Stimulated activated CD4-positive, alpha-beta T cell treated with anti-CD3 and anti-CD28 coated beads, Interleukin-12 subunit alpha, Interleukin-12 subunit beta, amount 100 ng/mL, for 48 hours (primary cell): ENCODE measurements at regions not wholly inside any gene's neighbourhood (a gene's known extent, or its start where the extent isn't known, plus 50 kb on each side); places are given as distances from the start of the nearest gene placed in this dataset.

Source experiments
- DNase-seq, 3 donors: peaks; one replicate each; pipeline ENCODE4 v3.0.0-alpha.2; 2020; ENCODE audit warnings: low read depth in 2 of 3, low spot score in 1 of 3

DNA sequence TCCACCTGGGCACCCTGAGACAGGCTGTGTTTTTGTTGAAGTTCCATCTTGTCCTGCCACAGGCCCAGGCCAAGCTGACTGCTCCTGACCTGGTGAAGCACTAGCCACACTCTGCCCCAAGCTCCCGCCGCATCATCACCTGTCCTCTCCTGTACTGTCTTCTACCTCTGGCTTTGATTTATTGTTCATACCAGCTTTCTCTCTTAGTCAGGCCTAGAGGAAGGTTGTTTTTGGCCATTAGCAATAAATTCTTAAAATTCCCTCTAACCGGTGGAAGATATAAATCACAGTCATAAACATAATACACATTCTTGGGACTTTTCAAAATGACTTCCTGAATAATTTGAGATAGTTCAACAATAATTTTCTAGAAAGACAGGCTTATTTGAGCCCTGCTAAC is 169.4 kb downstream of the DAD1 start:
- no peak for DNase-seq

DNA sequence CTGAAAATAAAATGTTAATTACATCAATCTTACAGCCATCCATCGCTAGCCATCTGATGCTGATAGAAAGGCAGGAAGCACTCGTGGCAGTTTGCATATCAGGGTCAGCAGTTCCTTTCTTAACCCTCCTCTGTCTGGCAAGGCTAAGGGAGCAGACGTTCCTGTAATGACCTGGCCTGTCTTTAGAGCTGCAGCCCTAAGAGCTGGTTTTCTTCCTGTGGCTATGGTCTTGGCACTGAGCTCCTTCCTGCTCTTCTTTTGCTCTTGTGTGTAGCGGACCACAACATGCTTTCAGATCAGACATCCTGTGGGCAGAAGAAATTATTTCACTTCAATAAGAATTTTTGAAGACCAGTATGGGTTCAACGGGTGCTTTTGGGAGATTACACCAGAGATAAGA is 170.4 kb downstream of the DAD1 start:
- no peak for DNase-seq

DNA sequence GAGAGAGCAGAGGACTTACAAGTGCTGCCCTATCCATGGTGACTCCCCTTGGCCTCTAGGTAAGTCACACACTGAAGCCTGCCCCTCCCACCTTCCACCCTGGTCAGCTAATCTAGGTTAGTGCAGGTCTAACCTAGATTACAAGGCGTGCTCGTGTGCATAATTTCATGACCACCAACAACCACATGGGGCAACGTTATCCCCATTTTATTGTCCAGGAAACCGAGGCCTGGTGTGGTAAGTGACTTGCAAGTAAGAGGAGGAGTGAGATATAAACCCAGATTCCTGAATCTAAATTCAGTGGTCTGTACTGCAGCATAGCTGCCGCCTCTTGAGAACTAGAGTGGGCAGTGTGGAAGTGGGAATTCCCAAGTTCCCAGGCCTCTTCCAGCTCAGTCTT is 171.1 kb downstream of the DAD1 start:
- no peak for DNase-seq

DNA sequence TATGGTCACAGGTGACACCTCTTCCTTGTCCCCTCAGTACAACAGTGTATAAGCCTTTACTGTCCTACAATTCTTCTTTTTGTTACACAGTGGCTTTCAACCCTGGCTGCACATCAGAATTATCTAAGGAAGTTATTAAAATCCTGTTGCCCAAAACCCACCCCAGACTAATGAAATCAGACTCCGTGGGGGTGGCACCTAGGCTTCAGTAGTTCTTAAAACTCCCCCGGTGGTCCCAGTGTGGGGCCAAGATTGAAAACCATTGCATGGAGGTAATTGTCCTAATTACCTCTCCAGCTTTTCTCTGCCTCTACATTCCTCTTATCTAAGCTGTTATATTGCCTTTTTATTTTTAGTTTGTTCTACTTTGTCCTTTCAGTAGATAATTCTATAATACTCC is 172.8 kb downstream of the DAD1 start:
- no peak for DNase-seq

DNA sequence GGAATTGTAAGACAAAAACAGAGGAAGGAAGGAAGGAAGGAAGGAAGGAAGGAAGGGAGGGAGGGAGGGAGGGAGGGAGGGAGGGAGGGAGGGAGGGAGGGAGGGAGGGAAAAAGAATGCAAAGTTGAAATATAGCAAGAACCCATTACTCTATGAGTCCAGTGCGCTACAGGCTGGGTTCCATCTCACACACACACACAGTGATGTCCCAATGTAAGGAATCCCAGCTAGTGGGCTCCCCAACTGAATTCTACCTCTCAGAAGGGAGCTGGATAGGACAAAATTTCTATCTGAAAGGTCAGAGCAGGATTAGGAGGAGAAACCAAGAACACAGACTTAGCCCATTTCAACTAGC is 173.4 kb downstream of the DAD1 start:
- DNase-seq = no peak

DNA sequence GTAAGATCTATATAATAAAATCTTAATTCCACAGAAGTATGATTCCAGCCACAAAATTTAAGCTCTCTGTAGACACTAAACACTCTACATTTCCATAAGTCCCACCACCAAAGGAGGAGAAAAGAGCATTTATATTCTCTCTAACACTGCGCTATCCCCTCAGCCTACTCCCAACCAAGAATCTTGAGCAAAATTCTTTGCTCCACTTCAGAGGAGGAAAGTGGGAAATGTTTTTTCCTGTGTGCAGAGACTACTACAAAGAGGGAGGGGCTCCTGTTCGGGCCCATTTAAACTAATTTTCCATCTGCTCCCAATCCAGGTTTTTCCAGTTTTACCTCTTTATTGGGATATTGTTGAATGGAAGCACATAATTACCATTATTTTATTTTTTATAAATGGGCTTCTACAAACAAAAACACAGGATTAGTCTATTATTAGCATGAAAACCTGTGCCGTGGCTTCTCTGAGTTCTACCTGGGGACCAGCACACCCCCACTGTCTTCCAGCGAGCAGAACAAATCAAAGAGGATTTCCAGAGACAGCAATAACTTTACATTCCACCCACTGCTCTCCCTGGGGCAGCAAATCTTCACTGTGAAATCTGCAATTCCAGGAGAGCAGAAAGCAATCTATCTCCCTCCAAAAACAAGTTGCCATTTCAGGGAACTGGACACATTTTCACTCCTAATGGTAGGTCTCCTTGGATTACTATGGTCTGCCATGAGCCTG is 174.0 kb downstream of the DAD1 start:
- no peak for DNase-seq

DNA sequence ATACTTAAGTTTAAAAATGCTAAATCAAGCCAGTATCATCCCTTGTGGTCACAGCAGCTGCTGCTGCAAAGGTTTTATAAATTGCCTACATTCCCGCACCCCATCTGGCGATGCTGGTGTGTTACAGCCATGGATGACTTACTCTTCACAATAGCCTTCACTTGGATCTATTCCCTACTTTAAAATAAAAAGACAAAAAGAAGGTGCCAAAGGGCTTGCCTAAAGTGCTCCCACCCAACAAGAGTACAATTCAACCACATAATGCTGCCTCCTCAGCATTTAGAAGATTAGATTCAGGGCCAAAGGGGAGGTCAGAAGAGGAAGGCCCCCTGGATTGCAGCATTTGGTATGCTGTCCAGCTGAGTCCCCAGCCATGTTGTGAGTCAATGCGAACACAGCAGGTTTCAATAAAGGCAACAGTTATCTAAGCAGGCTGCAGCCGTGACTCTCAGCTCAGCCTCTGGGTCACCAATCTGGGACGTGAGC is 176.1 kb downstream of the DAD1 start:
- DNase-seq = no peak

DNA sequence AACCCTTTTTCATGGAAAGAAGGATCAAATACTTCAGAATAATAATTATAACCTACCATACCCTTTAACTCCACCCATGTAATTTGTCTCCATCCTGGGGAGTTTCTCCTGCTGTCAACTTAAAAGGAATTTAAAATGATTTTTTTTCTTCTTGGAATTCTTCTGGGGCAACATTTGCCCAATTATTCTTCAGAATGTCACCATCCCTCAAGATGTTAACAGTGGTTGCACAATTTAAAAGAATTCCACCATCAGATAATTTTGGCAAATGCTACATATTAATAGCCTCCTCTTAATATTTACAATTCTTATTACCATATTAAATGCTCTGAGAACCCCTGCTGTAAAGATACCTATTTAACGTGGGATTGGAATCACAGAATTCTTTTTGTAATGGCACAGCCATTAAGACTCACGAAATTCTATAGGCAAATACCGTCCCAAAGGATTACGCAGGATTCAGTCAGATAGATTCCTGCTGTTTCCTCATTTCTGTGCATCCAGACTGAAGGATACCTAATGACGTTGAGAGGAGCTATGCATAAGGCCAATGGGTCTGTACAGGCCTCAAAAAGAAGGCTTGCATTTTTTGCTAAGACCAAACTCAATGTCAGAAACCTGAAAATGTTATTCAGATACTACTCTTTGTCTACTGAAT is 177.5 kb downstream of the DAD1 start:
- no peak for DNase-seq

DNA sequence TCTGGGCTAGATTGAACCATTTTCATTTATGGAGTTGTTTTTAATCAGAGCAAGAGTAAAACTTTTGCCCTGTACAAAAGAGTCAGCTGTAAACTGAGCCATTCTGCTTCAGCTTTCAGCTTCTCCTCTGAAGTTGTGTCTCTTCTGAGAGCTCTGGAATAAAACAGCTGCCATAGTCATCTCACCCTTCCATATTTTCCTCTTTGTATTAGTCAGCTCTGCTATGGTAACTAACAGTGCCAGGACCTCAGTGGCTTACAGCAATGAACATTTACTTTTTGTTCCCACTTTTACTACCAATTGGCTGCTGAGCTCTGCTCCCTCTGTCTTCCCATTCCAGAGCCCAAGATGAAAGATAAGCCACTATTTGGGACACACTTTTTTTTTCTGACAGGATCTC is 178.5 kb downstream of the DAD1 start:
- no peak for DNase-seq

DNA sequence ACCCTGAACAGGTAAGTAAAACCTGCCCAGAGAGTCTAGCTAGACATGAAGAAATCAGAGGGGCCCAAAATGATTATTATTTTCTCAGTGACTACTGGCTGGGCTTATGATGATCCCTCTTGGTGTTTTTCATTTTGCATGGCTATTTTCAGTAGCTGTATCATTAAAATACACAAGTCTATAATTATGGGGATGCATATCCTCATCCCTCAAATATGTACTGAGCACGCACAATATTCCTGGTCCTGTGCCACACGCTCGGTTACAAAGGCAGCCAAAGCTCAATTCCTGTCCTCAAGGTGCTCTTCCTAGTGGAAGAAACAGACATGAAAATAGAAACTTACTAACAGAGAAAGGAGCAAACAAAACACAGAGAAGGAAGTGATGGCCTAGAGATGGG is 180.0 kb downstream of the DAD1 start:
- DNase-seq = no peak

DNA sequence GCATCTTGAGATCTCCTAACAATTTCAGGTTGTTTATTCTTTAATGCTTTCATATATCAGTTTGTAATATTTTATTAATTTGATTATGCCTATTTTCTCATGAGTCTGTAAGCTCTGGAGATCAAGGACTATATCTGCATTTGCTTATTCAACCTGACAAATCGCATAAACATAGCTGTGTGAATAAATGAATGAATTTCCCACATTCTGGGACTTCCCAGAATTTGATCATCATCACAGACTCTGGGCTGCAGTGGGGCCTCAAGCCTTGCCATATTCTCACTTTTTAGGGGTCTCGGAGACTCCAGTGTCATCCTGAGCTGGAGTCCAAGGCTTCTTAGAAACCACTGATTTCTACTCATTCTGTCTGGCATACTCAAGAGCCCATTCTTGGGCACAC is 180.5 kb downstream of the DAD1 start:
- no peak for DNase-seq

DNA sequence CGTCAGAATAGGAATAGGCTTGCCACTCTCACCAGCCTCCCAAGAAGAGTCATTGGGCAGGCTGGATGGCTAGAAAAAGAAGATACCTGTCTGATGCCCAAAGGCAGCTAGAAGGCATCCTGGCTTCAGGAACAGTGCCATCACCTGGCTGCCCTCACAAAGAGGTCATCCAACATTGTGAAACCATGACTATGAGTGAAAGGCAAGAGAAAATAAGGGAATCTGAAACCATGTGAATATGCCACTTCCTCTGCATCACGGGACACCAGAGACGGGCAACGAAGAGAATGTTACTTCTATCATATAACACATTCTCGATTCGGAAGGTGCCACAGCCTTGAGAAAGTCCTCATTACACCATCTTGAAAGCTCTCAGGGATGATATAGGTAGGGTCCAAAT is 182.0 kb downstream of the DAD1 start:
- no peak for DNase-seq

DNA sequence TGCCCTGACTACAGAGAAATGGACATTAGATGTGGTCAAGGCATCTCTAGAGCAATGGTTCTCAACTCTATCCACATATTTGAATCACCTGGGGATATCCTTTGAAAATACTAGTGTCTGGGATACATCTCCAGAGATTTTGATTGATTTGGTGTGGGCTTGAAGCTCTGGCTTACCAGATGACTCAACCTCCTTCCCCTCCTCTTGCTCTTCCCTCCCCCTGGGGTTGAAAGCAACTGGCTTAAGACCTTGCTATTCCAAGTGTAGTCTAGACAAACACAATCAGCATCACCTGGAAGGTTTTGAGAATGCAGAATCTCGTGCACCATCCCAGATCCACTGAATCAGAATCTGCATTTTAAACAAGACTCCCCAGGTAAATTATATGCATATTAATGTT is 183.8 kb downstream of the DAD1 start:
- DNase-seq = no peak

DNA sequence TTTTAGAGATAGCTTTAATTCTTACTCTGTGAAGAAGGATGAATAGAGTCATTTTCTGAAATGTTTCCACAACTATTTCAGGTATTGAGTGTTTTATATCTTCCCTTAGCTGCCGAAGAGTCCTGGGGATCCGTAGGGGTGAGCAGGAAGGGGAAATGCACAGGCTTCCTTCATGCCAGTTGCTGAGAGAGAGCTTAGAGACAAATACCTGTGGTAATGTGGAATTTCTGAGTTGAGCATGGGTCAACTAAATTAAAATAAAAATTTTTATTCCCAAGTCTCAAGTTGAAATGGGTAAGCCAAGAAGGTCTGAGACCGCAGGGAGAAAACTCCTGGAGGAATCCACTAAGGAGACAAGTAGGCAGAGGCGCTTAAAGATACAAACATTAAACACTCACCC is 185.7 kb downstream of the DAD1 start:
- DNase-seq = no peak

DNA sequence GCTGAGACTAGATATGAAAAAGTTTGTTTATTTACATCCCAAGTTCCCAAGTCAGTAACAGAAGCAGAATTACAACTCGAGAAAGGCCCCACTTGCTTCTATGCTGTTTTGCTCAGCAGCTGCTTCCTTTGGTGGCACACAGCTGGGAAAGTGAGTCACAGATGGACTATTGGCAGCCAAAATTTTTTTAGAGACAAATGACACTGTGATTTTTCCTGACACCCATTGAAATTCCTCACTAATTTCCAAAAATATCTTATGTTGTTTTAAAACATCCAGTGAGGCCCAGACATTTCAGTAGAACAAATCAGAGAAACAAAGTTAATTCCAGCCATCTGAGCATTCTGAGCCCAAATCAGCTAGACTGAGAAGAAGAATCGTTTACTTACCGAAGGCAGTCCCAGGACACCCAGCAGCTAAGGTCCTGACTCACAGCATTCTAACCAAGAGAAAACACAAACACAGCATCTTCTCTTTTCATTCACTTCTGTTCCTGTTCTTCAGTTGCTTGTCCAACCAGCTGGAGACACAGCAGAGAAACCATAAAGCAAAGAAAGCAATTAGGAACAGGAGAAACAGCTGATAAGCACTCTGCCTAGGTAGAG is 188.3 kb downstream of the DAD1 start:
- DNase-seq = no peak

DNA sequence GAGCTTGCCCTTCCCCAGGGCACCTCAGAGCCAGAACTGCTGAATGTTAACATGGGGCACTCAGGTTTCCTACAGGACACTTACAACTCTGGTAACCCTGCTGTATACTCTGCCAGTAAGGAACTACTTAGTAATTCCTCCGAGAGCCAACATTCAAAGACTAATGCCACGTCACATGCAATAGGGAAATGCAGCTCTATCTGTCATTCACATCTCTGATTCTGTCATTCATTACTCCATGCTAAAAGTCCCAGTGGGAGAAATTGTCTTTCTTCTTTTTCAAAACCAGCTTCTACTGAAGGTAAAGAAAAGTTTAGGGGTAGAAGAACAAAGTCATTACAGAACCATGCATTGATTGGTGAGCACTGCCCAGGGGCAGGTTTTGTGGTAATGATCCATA is 189.2 kb downstream of the DAD1 start:
- DNase-seq = no peak

DNA sequence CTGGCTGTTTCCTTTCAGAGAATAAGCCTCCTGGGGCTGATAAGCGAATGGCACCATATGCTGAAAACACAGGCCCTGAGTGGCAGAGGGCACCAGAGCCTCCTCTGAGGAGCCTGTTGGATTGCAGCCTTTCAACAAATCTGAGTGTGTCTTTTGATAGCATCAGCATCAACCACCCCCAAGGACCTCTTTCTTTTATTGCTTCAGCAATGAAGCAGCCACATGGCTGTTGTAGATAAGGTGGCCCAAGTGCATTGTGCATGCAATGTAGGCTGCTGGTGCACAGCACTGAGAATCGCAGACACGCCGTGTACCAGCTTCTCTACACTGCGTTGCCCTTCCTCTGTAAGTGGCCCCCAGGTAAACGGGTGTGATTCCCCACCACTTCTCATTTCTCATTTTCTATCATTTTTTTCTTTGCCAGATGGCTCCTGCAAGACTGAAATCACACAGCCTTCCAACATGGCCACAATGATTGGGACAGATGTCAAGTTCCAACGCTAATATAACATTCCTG is 191.7 kb downstream of the DAD1 start:
- no peak for DNase-seq

DNA sequence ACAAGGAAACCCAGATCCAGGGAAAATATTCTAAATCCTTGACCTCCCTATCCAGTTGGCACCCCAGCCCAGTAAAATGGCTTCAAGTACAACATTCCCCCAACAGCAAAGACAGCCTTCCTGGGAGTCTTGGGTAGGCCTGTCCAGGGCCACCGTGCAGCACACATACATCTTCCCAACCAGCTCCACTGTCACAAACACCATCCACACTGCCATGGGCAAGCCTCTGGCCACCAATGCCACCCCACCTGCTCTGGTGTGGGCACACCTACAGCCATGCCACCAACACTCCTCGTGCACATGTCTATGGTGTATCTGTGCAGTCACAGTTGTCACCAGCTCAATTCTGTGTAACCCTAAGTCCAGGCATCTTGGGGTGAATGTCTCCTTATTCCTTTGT is 193.2 kb downstream of the DAD1 start:
- DNase-seq = no peak

DNA sequence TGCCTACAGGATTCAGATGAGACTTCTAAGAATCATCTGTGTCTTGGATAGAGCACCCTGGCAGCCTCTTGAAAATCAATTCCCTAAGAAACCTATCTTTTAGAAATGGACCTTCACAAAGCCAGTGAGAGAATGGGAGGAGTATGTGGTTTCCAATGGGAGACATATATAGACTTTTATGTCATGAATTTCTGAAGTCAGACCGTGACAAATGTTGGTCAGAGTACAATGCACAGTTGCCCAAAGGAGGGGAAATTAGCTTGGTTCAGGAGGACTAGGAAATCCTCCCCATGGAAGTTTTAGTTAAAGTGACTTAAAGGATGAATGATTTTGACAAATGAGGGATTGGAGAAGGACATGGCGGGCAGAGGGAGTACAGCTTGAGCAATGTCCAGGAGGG is 194.4 kb downstream of the DAD1 start:
- DNase-seq = no peak

DNA sequence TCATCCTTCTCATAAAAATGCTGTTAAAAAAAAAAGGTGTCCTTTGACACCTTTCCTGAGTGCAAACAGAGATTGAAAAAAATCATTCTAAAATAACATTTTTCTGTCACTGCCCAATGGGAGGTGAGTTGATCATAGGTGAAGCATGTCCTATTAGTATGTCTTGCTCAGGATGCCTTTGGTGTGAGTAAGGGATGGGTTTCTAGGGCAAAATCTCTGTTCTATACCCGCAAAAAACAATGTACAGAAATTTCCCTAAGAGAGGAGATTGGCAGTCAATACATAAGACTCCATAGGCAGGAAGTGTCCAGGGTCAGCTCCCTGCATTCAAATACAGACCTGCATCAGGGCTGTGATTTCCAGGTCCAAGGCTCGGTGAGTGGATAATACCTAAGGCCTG is 195.2 kb downstream of the DAD1 start:
- DNase-seq = no peak

DNA sequence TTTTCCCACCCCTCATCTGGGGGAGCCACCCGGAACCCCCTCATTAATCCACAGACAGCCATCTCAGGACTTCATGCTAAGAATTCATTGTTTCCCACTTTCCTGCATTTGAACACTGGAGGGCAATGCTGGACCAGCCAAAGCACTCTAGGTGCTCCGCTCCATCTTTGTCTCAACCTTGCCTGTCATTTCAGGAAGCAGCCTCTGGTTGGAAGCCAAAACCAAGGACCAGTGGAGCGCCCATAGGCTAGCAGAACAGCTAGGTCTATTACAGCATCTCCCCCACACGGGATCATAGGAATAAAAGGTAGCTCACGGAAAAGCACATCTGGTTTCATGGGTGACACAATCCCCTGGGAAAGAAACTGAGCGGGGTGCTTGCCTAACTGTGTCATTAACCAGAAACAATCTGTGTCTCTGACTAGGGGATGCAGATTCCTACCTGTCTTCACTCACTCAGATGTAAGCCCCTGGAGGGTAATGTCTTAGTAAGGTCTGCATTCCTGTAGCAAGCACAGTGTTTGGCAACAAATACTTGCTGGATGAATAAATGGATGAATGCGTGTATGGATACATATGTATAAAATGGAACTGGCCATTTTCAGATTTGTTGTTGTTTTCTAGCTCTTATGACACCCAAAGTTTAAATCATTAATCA is 197.0 kb downstream of the DAD1 start:
- DNase-seq = no peak
